KMS-11 (cell line): ENCODE measurements at regions not wholly inside any gene's neighbourhood (a gene's known extent, or its start where the extent isn't known, plus 50 kb on each side); places are given as distances from the start of the nearest gene placed in this dataset.

Experiments
- H2AFZ ChIP-seq: fragments of 200-600 bp; sonication (generic); 2 replicates; pipeline ENCODE4 v1.6.1; 2016; ENCODE audit warnings: antibody characterized with exemption, mixed run types, low read depth
- H3K27ac ChIP-seq: fragments of 200-600 bp; sonication (generic); 2 replicates; pipeline ENCODE4 v1.6.1; 2016; ENCODE audit warnings: mild to moderate bottlenecking, mixed run types
- H3K27me3 ChIP-seq: fragments of 200-600 bp; sonication (generic); 2 replicates; pipeline ENCODE4 v1.6.1; 2017; ENCODE audit warnings: mild to moderate bottlenecking, low read depth, mixed run types, moderate library complexity; ENCODE audit not compliant: insufficient read depth
- H3K36me3 ChIP-seq: fragments of 200-600 bp; sonication (generic); 2 replicates; pipeline ENCODE4 v1.6.1; 2017; ENCODE audit warnings: mild to moderate bottlenecking, mixed run types; ENCODE audit not compliant: insufficient read depth
- H3K4me1 ChIP-seq: fragments of 200-600 bp; sonication (generic); 2 replicates; pipeline ENCODE4 v1.6.1; 2016; ENCODE audit warnings: mild to moderate bottlenecking, low read depth, mixed run types; ENCODE audit not compliant: poor library complexity, severe bottlenecking
- H3K4me2 ChIP-seq: fragments of 200-600 bp; sonication (generic); 2 replicates; pipeline ENCODE4 v1.7.0; 2016; ENCODE audit warnings: mild to moderate bottlenecking, mixed run types
- H3K4me3 ChIP-seq: fragments of 200-600 bp; sonication (generic); IDR thresholded peaks from 2 replicates; pipeline ENCODE4 v1.6.1; 2017; ENCODE audit warnings: low read depth, low read length, mixed read lengths; ENCODE audit not compliant: insufficient read depth
- H3K79me2 ChIP-seq: fragments of 200-600 bp; sonication (generic); 2 replicates; pipeline ENCODE4 v1.6.1; 2016; ENCODE audit warnings: low read depth, mixed run types; ENCODE audit not compliant: insufficient read depth
- H3K9ac ChIP-seq: fragments of 200-600 bp; sonication (generic); 2 replicates; pipeline ENCODE4 v1.6.1; 2016; ENCODE audit warnings: mild to moderate bottlenecking, mixed run types
- H4K20me1 ChIP-seq: fragments of 200-600 bp; sonication (generic); 2 replicates; pipeline ENCODE4 v1.6.1; 2016; ENCODE audit warnings: mild to moderate bottlenecking, mixed run types; ENCODE audit not compliant: insufficient read depth
- CTCF ChIP-seq: fragments of 200-600 bp; sonication (generic); conservative IDR thresholded peaks from 2 replicates; pipeline ENCODE4 v1.6.1; 2017; ENCODE audit warnings: low read depth, mild to moderate bottlenecking, antibody characterized with exemption, low read length, moderate library complexity, mixed read lengths

GRCh38 chr3:189531271-189531670 lies 99.9 kb upstream of the TP63 start:
- Histone ChIP-seq H4K20me1 (no peaks in the 10 kb centered on the region), H3K4me3 (no peak overlapping the region), H2AFZ (no peak overlapping the region), H3K36me3 (no peaks in the 10 kb centered on the region), H3K4me1 (no peaks in the 10 kb centered on the region), H3K27ac (no peak overlapping the region), H3K9ac (no peak overlapping the region), H3K27me3 (no peaks in the 10 kb centered on the region), H3K79me2 (no peaks in the 10 kb centered on the region), H3K4me2 (no peak overlapping the region)
- no peak for TF ChIP-seq CTCF

DNA sequence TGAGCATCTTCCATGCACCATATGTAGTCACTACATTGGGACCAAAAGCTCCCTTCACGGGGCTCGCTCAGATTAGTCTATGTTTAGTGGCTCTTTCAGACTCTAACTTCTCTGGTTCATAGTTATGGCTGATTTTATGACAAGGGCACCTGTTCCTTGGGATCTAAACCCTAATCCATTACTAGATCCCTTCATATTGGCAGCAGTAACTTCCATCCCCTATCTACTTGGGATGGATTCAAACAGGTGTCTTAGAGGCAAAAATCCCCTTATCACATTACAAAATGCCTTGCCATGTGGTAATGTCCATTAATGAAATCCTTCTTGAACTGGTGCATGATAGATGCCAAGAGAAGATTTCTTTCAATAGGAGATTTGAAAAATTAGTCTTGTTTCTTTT lies 96.7 kb upstream of the TP63 start:
- H3K4me3 ChIP-seq = no peak overlapping the region
- H3K79me2 ChIP-seq = no peaks in the 10 kb centered on the region
- H3K4me2 ChIP-seq = no peak overlapping the region
- no peaks in the 10 kb centered on the region for H3K4me1 ChIP-seq
- no peak for TF ChIP-seq CTCF
- H3K27ac ChIP-seq = no peak overlapping the region
- no peak overlapping the region for H3K9ac ChIP-seq
- no peaks in the 10 kb centered on the region for H4K20me1 ChIP-seq
- no peaks in the 10 kb centered on the region for H3K27me3 ChIP-seq
- no peaks in the 10 kb centered on the region for H3K36me3 ChIP-seq
- H2AFZ ChIP-seq = no peak overlapping the region

DNA sequence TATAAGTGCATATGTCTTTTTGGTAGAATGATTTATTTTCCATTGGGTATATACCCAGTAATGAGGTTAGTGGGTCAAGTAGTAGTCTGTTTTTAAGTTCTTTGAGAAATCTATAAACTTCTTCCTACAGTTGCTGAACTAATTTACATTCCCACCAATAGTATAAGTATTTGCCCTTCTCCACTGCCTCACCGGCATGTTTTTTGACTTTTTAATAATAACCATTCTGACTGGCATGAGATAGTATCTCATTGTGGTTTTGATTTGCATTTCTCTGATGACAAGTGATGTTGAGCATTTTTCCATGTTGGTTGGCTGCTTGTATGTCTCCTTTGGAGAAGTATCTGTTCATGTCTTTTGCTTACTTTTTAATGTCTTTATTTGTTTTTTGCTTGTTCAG lies 94.1 kb upstream of the TP63 start:
- H3K36me3 ChIP-seq = no peaks in the 10 kb centered on the region
- H2AFZ ChIP-seq = no peak overlapping the region
- H4K20me1 ChIP-seq = no peaks in the 10 kb centered on the region
- H3K4me3 ChIP-seq = no peak overlapping the region
- H3K9ac ChIP-seq = no peak overlapping the region
- no peak overlapping the region for H3K27ac ChIP-seq
- H3K79me2 ChIP-seq = no peaks in the 10 kb centered on the region
- H3K4me1 ChIP-seq = no peaks in the 10 kb centered on the region
- H3K4me2 ChIP-seq = no peak overlapping the region
- no peak for TF ChIP-seq CTCF
- H3K27me3 ChIP-seq = no peaks in the 10 kb centered on the region

- H3K27me3 ChIP-seq = no peaks in the 10 kb centered on the region
- H4K20me1 ChIP-seq = no peaks in the 10 kb centered on the region
- no peak overlapping the region for H3K27ac ChIP-seq
- H3K79me2 ChIP-seq = no peaks in the 10 kb centered on the region
- no peak overlapping the region for H2AFZ ChIP-seq
- no peak for TF ChIP-seq CTCF
- H3K4me2 ChIP-seq = no peak overlapping the region
- H3K4me3 ChIP-seq = no peak overlapping the region
- H3K36me3 ChIP-seq = no peaks in the 10 kb centered on the region
- H3K9ac ChIP-seq = no peak overlapping the region
- no peaks in the 10 kb centered on the region for H3K4me1 ChIP-seq
Measured at GRCh38 chr3:189547448-189547847, 83.7 kb upstream of the TP63 start.

- Histone ChIP-seq H3K36me3 (no peaks in the 10 kb centered on the region), H2AFZ (no peak overlapping the region), H3K4me1 (no peaks in the 10 kb centered on the region), H3K27me3 (no peaks in the 10 kb centered on the region), H3K9ac (no peak overlapping the region), H3K27ac (no peak overlapping the region), H3K4me3 (no peak overlapping the region), H3K79me2 (no peaks in the 10 kb centered on the region), H3K4me2 (no peak overlapping the region), H4K20me1 (no peaks in the 10 kb centered on the region)
- no peak for TF ChIP-seq CTCF
Measured at GRCh38 chr3:189548053-189548452, 83.1 kb upstream of the TP63 start.
